Upper lobe of right lung (tissue), 1 donor: ENCODE measurements at regions not wholly inside any gene's neighbourhood (a gene's known extent, or its start where the extent isn't known, plus 50 kb on each side); places are given as distances from the start of the nearest gene placed in this dataset.
A peak's percentile ranks its signal among the peaks of the same experiment; 100 is the strongest.

Experiments used
- ATAC-seq: fragments of 200-7000 bp; cut with Tn5 transposase; one replicate; pipeline ENCODE4 v1.9.1; 2020; ENCODE audit warnings: mild to moderate bottlenecking, moderate library complexity
- DNase-seq: peaks from one replicate; pipeline ENCODE4 v3.0.0-alpha.2; 2020
- H3K27ac ChIP-seq: fragments of 200-600 bp; one replicate; pipeline ENCODE4 v1.8.0; 2022
- H3K27me3 ChIP-seq: fragments of 200-600 bp; one replicate; pipeline ENCODE4 v1.8.0; 2022; ENCODE audit warnings: mild to moderate bottlenecking
- H3K36me3 ChIP-seq: fragments of 200-600 bp; one replicate; pipeline ENCODE4 v1.8.0; 2022
- H3K4me1 ChIP-seq: fragments of 200-600 bp; one replicate; pipeline ENCODE4 v1.8.0; 2022
- H3K4me3 ChIP-seq: fragments of 200-600 bp; one replicate; pipeline ENCODE4 v1.8.0; 2022; ENCODE audit warnings: mild to moderate bottlenecking
- H3K9me3 ChIP-seq: fragments of 200-600 bp; one replicate; pipeline ENCODE4 v1.8.0; 2022
- CTCF ChIP-seq: fragments of 200-600 bp; IDR thresholded peaks from one replicate; pipeline ENCODE4 v1.8.0; 2022; ENCODE audit warnings: antibody characterized with exemption
- intact Hi-C: fragments of 100-400 bp; cut with DNase I; formaldehyde crosslinking; loops from one replicate; pipeline ENCODE4 v1.11.0; 2022
- donor health status: DM: no; HTN: yes; CAD: no; lungs with severe emphysema.

GRCh38 chr7:69129524-69129923 lies 468.8 kb upstream of the AUTS2 start:
- Histone ChIP-seq H3K9me3 (no peaks in the 10 kb centered on the region), H3K4me3 (no peak overlapping the region), H3K4me1 (no peaks in the 10 kb centered on the region), H3K27ac (no peak overlapping the region), H3K36me3 (no peaks in the 10 kb centered on the region), H3K27me3 (no peaks in the 10 kb centered on the region)
- TF ChIP-seq CTCF, result no peak
- ATAC-seq, result no peak
- DNase-seq, result no peak
- intact Hi-C loops, result no loop called here

- Histone ChIP-seq H3K4me1 (no peaks in the 10 kb centered on the region), H3K36me3 (no peaks in the 10 kb centered on the region), H3K27me3 (no peaks in the 10 kb centered on the region), H3K27ac (no peak overlapping the region), H3K9me3 (no peaks in the 10 kb centered on the region), H3K4me3 (no peak overlapping the region)
- no peak for TF ChIP-seq CTCF
- intact Hi-C loops, result no loop called here
- no peak for DNase-seq
- ATAC-seq, result no peak
These were observed 468.3 kb upstream of the AUTS2 start for GRCh38 chr7:69129951-69130350.

GRCh38 chr7:69130396-69130795 lies 467.9 kb upstream of the AUTS2 start:
- no peaks in the 10 kb centered on the region for H3K9me3 ChIP-seq
- no peak overlapping the region for H3K27ac ChIP-seq
- H3K4me3 ChIP-seq, result no peak overlapping the region
- H3K36me3 ChIP-seq, result no peaks in the 10 kb centered on the region
- intact Hi-C loops, result no loop called here
- ATAC-seq, result no peak
- DNase-seq, result no peak
- H3K27me3 ChIP-seq, result no peaks in the 10 kb centered on the region
- no peaks in the 10 kb centered on the region for H3K4me1 ChIP-seq
- no peak for TF ChIP-seq CTCF

- no peaks in the 10 kb centered on the region for H3K36me3 ChIP-seq
- H3K4me1 ChIP-seq, result no peaks in the 10 kb centered on the region
- peaks cover 15% of the 10 kb centered on the region for H3K9me3 ChIP-seq
- no peak overlapping the region for H3K4me3 ChIP-seq
- DNase-seq (no peak), ATAC-seq (no peak)
- intact Hi-C loops, result no loop called here
- no peak for TF ChIP-seq CTCF
- H3K27me3 ChIP-seq, result no peaks in the 10 kb centered on the region
- H3K27ac ChIP-seq, result no peak overlapping the region
These were observed 464.0 kb upstream of the AUTS2 start for GRCh38 chr7:69134316-69134715.

- H3K9me3 ChIP-seq, result no peaks in the 10 kb centered on the region
- TF ChIP-seq CTCF, result no peak
- DNase-seq (no peak), ATAC-seq (peak; percentile 46)
- no peaks in the 10 kb centered on the region for H3K4me1 ChIP-seq
- no peaks in the 10 kb centered on the region for H3K36me3 ChIP-seq
- no peaks in the 10 kb centered on the region for H3K27me3 ChIP-seq
- no peak overlapping the region for H3K27ac ChIP-seq
- intact Hi-C loops, result no loop called here
- H3K4me3 ChIP-seq, result no peak overlapping the region
These were observed 450.6 kb upstream of the AUTS2 start for GRCh38 chr7:69147631-69148030.
